CD14-positive monocyte (primary cell): ENCODE measurements at regions not wholly inside any gene's neighbourhood (a gene's known extent, or its start where the extent isn't known, plus 50 kb on each side); places are given as distances from the start of the nearest gene placed in this dataset.

Source experiments
- DNase-seq, 3 donors: peaks; one replicate each; pipeline ENCODE4 v3.0.0-alpha.2; 2011 to 2022
- H2AFZ ChIP-seq: 2 replicates; pipeline ENCODE4 v1.6.0; 2012; ENCODE audit warnings: mild to moderate bottlenecking, low read depth, low read length, inconsistent platforms; ENCODE audit not compliant: insufficient read depth, poor library complexity, severe bottlenecking
- H3K27ac ChIP-seq, 2 donors: 1 replicate in 1 of 2; 2 replicates in 1 of 2; pipeline ENCODE4 v1.5.1; 2012 to 2013; ENCODE audit warnings: low read length in 2 of 2, control low read depth in 1 of 2, inconsistent platforms in 1 of 2, low read depth in 1 of 2, mild to moderate bottlenecking in 1 of 2
- H3K27me3 ChIP-seq, 2 donors: one replicate each; pipeline versions ENCODE4 v1.6.0 to v1.6.1; 2011 to 2013; ENCODE audit warnings: low read length in 2 of 2; ENCODE audit not compliant: control insufficient read depth in 2 of 2, insufficient read depth in 2 of 2
- H3K36me3 ChIP-seq, 2 donors: replicated peaks in 1 of 2; 1 replicate in 1 of 2; 2 replicates in 1 of 2; pipeline versions ENCODE4 v1.5.1 to v1.6.1; 2012 to 2013; ENCODE audit warnings: low read length in 2 of 2, control low read depth in 1 of 2, inconsistent platforms in 1 of 2, mild to moderate bottlenecking in 1 of 2; ENCODE audit not compliant: insufficient read depth in 2 of 2, control insufficient read depth in 1 of 2
- H3K4me1 ChIP-seq, 2 donors: 1 replicate in 1 of 2; 2 replicates in 1 of 2; pipeline versions ENCODE4 v1.5.1 to v1.6.1; 2012 to 2013; ENCODE audit warnings: low read length in 2 of 2, control low read depth in 1 of 2, inconsistent platforms in 1 of 2, mild to moderate bottlenecking in 1 of 2, moderate library complexity in 1 of 2; ENCODE audit not compliant: insufficient read depth in 2 of 2, control insufficient read depth in 1 of 2
- H3K4me2 ChIP-seq: replicated peaks from 2 replicates; pipeline ENCODE3; 2012; ENCODE audit warnings: low read length, moderate library complexity, mild to moderate bottlenecking; ENCODE audit not compliant: poor library complexity, severe bottlenecking; ENCODE audit errors: extremely low read depth
- H3K4me3 ChIP-seq, 3 experiments: fragments of 200-600 bp in 1 of 3; sonication (generic) in 1 of 3; replicated peaks in 1 of 3; 1 replicate in 2 of 3; 2 replicates in 1 of 3; pipeline ENCODE4 v1.5.1; 2011 to 2013; ENCODE audit warnings: low read length in 3 of 3, mild to moderate bottlenecking in 3 of 3, control low read depth in 2 of 3, low read depth in 2 of 3, inconsistent platforms in 1 of 3, moderate library complexity in 1 of 3
- H3K79me2 ChIP-seq: 2 replicates; pipeline ENCODE4 v1.6.0; 2012; ENCODE audit warnings: mild to moderate bottlenecking, control low read depth, inconsistent platforms, low read length, moderate library complexity; ENCODE audit not compliant: insufficient read depth
- H3K9ac ChIP-seq: 2 replicates; pipeline ENCODE4 v1.6.0; 2017; ENCODE audit warnings: low read length, mild to moderate bottlenecking; ENCODE audit not compliant: insufficient read depth, poor library complexity, severe bottlenecking
- H3K9me3 ChIP-seq, 2 donors: replicated peaks in 1 of 2; 1 replicate in 1 of 2; 2 replicates in 1 of 2; pipeline versions ENCODE4 v1.5.1 to v1.6.1; 2012 to 2013; ENCODE audit warnings: low read length in 2 of 2, control low read depth in 1 of 2; ENCODE audit not compliant: control insufficient read depth in 1 of 2, insufficient read depth in 1 of 2
- H4K20me1 ChIP-seq: 2 replicates; pipeline ENCODE4 v1.6.0; 2012; ENCODE audit warnings: mild to moderate bottlenecking, low read length, control low read depth, moderate library complexity; ENCODE audit not compliant: insufficient read depth
- H3K27ac Mint-ChIP-seq, 7 donors: one replicate each; pipeline ENCODE4 v1.8.0; 2020; ENCODE audit warnings: mild to moderate bottlenecking in 7 of 7, mixed read lengths in 7 of 7, moderate library complexity in 6 of 7, inconsistent platforms in 2 of 7
- H3K27me3 Mint-ChIP-seq, 3 donors: one replicate each; pipeline ENCODE4 v1.8.0; 2021 to 2022; ENCODE audit warnings: low read depth in 3 of 3, mild to moderate bottlenecking in 3 of 3, mixed read lengths in 3 of 3, moderate library complexity in 3 of 3, inconsistent platforms in 1 of 3
- H3K36me3 Mint-ChIP-seq, 2 donors: one replicate each; pipeline ENCODE4 v1.8.0; 2020; ENCODE audit warnings: mixed read lengths in 2 of 2, inconsistent platforms in 1 of 2, mild to moderate bottlenecking in 1 of 2
- H3K4me1 Mint-ChIP-seq: one replicate; pipeline ENCODE4 v1.8.0; 2020; ENCODE audit warnings: mild to moderate bottlenecking, mixed read lengths
- H3K4me3 Mint-ChIP-seq, 2 donors: one replicate each; pipeline ENCODE4 v1.8.0; 2020; ENCODE audit warnings: mild to moderate bottlenecking in 2 of 2, mixed read lengths in 2 of 2, moderate library complexity in 1 of 2
- H3K9me3 Mint-ChIP-seq, 7 donors: one replicate each; pipeline ENCODE4 v1.8.0; 2020 to 2022; ENCODE audit warnings: mixed read lengths in 7 of 7, mild to moderate bottlenecking in 6 of 7, moderate library complexity in 6 of 7, inconsistent platforms in 2 of 7
- CTCF ChIP-seq: fragments of 200-600 bp; IDR thresholded peaks from one replicate; pipeline ENCODE4 v1.8.0; 2022; ENCODE audit warnings: antibody characterized with exemption, mild to moderate bottlenecking
- WGBS: methylation state at CpG from one replicate; pipeline ENCODE4 v1.1.5; 2013; ENCODE audit warnings: missing lambda C conversion rate; ENCODE audit not compliant: insufficient coverage; 5-methylcytosine and 5-hydroxymethylcytosine counted together
- intact Hi-C, 2 donors: fragments of 100-400 bp; cut with micrococcal nuclease; formaldehyde crosslinking; loops; one replicate each; pipeline versions ENCODE4 v1.15.0 to v1.15.1; 2023

GRCh38 chr5:28975508-28975907 lies 1937.1 kb upstream of the CDH9 start:
- no peak overlapping the region for H3K4me2 ChIP-seq

GRCh38 chr5:28967848-28968247 lies 1929.5 kb upstream of the CDH9 start:
- H3K27me3 Mint-ChIP-seq, result peaks cover 0 to 2% (median 0%) of the 10 kb centered on the region in 3 donors
- Histone ChIP-seq H3K79me2 (no peaks in the 10 kb centered on the region), H3K4me3 (no peak overlapping the region), H3K4me1 (no peaks in the 10 kb centered on the region), H3K27me3 (no peaks in the 10 kb centered on the region), H3K27ac (no peak overlapping the region), H4K20me1 (no peaks in the 10 kb centered on the region), H3K4me2 (no peak overlapping the region), H3K9ac (no peak overlapping the region), H3K9me3 (peaks cover 6 to 10% of the 10 kb centered on the region in 2 donors), H3K36me3 (no peaks in the 10 kb centered on the region), H2AFZ (no peak overlapping the region)
- H3K9me3 Mint-ChIP-seq, result peaks cover 0 to 25% (median 2%) of the 10 kb centered on the region in 7 donors
- no peak for TF ChIP-seq CTCF
- intact Hi-C loops, result no loop called here
- H3K4me1 Mint-ChIP-seq, result no peaks in the 10 kb centered on the region
- H3K36me3 Mint-ChIP-seq, result no peaks in the 10 kb centered on the region
- no peak for DNase-seq
- H3K27ac Mint-ChIP-seq, result no peak overlapping the region
- H3K4me3 Mint-ChIP-seq, result no peak overlapping the region
- WGBS, result no CpG with 5 or more reads among the region's 3 CpGs

More at GRCh38 chr5:28975508-28975907, 1937.1 kb upstream of the CDH9 start:
- Histone ChIP-seq H4K20me1 (no peaks in the 10 kb centered on the region), H3K27ac (no peak overlapping the region), H3K79me2 (no peaks in the 10 kb centered on the region), H3K4me3 (no peak overlapping the region), H3K27me3 (no peaks in the 10 kb centered on the region), H3K36me3 (no peaks in the 10 kb centered on the region), H2AFZ (no peak overlapping the region), H3K4me1 (no peaks in the 10 kb centered on the region), H3K9ac (no peak overlapping the region), H3K9me3 (peaks cover 0 to 16% of the 10 kb centered on the region in 2 donors)
- no peak overlapping the region for H3K4me3 Mint-ChIP-seq
- intact Hi-C loops, result no loop called here
- DNase-seq, result no peak
- H3K4me1 Mint-ChIP-seq, result no peaks in the 10 kb centered on the region
- no peaks in the 10 kb centered on the region for H3K36me3 Mint-ChIP-seq
- H3K27ac Mint-ChIP-seq, result no peak overlapping the region
- peaks cover 0 to 25% (median 6%) of the 10 kb centered on the region in 7 donors for H3K9me3 Mint-ChIP-seq
- TF ChIP-seq CTCF, result no peak
- no CpG with 5 or more reads among the region's 2 CpGs for WGBS
- no peaks in the 10 kb centered on the region for H3K27me3 Mint-ChIP-seq
